ENCODE measurements at regions not wholly inside any gene's neighbourhood (a gene's known extent, or its start where the extent isn't known, plus 50 kb on each side); places are given as distances from the start of the nearest gene placed in this dataset.

DNA sequence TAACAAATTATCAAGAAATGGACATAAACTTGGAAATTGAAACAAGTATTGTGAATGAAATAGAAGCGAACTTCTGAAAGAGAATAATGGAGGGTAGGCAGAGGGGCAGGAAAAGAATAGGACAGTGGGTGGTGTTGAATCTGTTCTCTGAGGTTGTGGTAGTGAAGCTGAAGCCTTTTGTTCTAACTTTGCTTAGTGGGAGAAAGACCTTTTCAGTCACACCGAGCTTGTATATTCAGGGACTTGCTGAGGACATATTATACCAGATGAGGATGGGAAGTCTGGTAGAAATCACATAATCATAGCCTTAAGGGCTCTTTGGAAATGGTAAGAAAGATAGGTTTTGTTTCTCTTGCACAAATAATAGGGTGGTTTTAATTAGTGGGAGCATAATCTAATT, 115.4 kb upstream of the NDST4 start:
- Histone ChIP-seq H3K27ac (no peak overlapping the region), H3K9me3 (no peaks in the 10 kb centered on the region), H3K27me3 (no peaks in the 10 kb centered on the region), H3K4me1 (no peaks in the 10 kb centered on the region), H3K4me3 (no peak overlapping the region), H3K36me3 (no peaks in the 10 kb centered on the region)
- TF ChIP-seq, protein P1, sequence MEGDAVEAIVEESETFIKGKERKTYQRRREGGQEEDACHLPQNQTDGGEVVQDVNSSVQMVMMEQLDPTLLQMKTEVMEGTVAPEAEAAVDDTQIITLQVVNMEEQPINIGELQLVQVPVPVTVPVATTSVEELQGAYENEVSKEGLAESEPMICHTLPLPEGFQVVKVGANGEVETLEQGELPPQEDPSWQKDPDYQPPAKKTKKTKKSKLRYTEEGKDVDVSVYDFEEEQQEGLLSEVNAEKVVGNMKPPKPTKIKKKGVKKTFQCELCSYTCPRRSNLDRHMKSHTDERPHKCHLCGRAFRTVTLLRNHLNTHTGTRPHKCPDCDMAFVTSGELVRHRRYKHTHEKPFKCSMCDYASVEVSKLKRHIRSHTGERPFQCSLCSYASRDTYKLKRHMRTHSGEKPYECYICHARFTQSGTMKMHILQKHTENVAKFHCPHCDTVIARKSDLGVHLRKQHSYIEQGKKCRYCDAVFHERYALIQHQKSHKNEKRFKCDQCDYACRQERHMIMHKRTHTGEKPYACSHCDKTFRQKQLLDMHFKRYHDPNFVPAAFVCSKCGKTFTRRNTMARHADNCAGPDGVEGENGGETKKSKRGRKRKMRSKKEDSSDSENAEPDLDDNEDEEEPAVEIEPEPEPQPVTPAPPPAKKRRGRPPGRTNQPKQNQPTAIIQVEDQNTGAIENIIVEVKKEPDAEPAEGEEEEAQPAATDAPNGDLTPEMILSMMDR (IDR thresholded peaks at IDR 0.05): no peak
- TF ChIP-seq POLR2A (IDR thresholded peaks at IDR 0.05): no peak
- TF ChIP-seq POLR2AphosphoS5 (IDR thresholded peaks at IDR 0.05; ENCODE audit: insufficient read depth in 1 of 2, low read depth in 1 of 2): no peak
- intact Hi-C loops (cut with DNase I): no loop called here
- no peak for DNase-seq (ENCODE audit: extremely low spot score in 2 of 2)

DNA sequence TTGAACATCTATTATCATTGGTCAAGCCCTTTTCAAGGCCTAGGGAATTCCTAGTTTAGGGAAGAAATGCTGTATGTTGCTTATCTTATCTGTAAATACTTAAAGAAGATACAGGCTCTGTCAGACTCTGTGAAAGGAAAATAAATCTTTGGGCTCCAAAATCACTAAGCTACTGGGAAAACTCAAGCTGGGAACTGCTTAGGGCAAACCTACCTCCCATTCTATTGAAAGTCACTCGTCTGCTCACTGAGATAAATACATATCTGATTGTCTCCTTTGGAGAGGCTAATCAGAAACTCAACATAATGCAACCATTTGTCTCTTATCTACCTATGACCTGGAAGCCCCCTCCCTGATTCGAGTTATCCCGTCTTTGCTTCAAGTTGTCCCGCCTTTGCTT, 108.6 kb upstream of the NDST4 start:
- TF ChIP-seq POLR2A (IDR thresholded peaks at IDR 0.05): no peak
- TF ChIP-seq POLR2AphosphoS5 (IDR thresholded peaks at IDR 0.05; ENCODE audit: insufficient read depth in 1 of 2, low read depth in 1 of 2): no peak
- TF ChIP-seq, protein P1 (IDR thresholded peaks at IDR 0.05): no peak
- Histone ChIP-seq H3K36me3 (no peaks in the 10 kb centered on the region), H3K4me3 (no peak overlapping the region), H3K9me3 (no peaks in the 10 kb centered on the region), H3K27me3 (no peaks in the 10 kb centered on the region), H3K4me1 (no peaks in the 10 kb centered on the region), H3K27ac (no peak overlapping the region)
- no peak for DNase-seq (ENCODE audit: extremely low spot score in 2 of 2)
- intact Hi-C loops (cut with DNase I): no loop called here

DNA sequence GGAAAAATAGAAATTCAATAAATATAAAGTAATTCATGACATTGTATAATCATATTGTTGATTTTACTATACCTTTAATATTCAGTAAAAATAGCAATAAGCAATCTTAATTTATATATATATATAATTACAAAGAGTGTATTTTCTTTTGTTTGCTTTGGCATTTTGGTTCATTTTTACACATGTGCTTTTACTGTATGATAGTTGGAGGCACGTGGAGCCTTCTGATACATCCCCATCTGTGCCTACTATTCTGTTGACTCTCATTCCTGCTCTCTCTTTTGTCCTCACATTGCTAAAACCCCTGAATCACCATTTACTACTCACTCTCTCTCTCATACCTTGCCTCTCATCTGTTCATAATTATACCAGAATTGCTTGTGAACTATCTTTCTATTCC, 106.4 kb upstream of the NDST4 start:
- DNase-seq (ENCODE audit: extremely low spot score in 2 of 2): no peak
- Histone ChIP-seq H3K4me1 (no peaks in the 10 kb centered on the region), H3K27me3 (no peaks in the 10 kb centered on the region), H3K27ac (no peak overlapping the region), H3K4me3 (no peak overlapping the region), H3K9me3 (no peaks in the 10 kb centered on the region), H3K36me3 (no peaks in the 10 kb centered on the region)
- TF ChIP-seq POLR2AphosphoS5 (IDR thresholded peaks at IDR 0.05; ENCODE audit: insufficient read depth in 1 of 2, low read depth in 1 of 2) (no peak), POLR2A (IDR thresholded peaks at IDR 0.05) (no peak)
- TF ChIP-seq, protein P1 (IDR thresholded peaks at IDR 0.05): no peak
- intact Hi-C loops (cut with DNase I): no loop called here

DNA sequence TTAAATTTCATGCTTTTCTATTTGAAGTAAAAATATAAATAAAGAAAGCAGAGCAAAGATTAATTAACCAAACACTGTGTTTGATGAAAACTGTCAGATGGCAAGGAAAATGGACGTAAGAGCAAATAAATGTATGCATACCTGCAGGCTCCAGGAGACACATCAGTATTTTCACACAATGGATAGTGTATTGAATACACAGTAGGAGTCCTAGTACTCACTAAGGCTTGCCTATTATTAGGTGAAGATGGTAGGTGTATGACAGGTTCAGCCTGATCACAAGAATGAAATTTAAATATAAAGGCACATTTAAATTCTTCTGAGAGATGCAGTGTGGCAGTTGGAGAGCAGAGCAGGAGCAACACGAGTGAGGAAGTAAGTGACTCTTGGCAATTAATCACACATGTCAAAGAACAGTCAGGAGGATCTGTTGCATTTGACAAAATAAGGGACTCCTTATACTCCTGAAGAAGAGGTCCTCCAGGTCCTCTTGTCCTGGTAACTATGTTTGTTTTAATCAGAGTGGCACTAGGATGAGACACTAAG, 106.0 kb upstream of the NDST4 start:
- Histone ChIP-seq H3K4me3 (no peak overlapping the region), H3K27me3 (no peaks in the 10 kb centered on the region), H3K4me1 (no peaks in the 10 kb centered on the region), H3K27ac (no peak overlapping the region), H3K36me3 (no peaks in the 10 kb centered on the region), H3K9me3 (no peaks in the 10 kb centered on the region)
- DNase-seq (ENCODE audit: extremely low spot score in 2 of 2): no peak
- intact Hi-C loops (cut with DNase I): no loop called here
- TF ChIP-seq POLR2AphosphoS5 (IDR thresholded peaks at IDR 0.05; ENCODE audit: insufficient read depth in 1 of 2, low read depth in 1 of 2): no peak
- TF ChIP-seq, protein P1 (IDR thresholded peaks at IDR 0.05): no peak
- no peak for TF ChIP-seq POLR2A (IDR thresholded peaks at IDR 0.05)

DNA sequence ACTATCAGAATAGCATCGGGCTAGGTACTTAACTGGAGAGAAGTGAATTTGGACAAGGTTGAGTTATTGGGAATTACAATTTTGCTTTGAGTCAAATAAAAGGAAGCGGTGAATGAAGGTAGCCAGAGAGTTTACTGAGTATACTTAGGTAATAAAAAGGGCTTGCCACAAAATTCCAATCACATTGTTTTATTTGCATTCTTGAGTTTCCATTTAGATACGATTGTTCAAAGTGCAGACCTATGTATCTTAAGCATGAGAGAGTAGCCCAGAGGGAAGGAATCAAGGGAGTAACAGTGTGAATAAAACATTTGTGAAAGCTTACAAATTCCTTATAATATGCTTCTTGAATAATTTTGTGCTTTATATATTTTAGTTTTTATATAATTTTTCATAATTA, 102.5 kb upstream of the NDST4 start:
- Histone ChIP-seq H3K27ac (no peak overlapping the region), H3K4me1 (no peaks in the 10 kb centered on the region), H3K9me3 (no peaks in the 10 kb centered on the region), H3K36me3 (no peaks in the 10 kb centered on the region), H3K4me3 (no peak overlapping the region), H3K27me3 (no peaks in the 10 kb centered on the region)
- DNase-seq (ENCODE audit: extremely low spot score in 2 of 2): no peak
- TF ChIP-seq POLR2AphosphoS5 (IDR thresholded peaks at IDR 0.05; ENCODE audit: insufficient read depth in 1 of 2, low read depth in 1 of 2) (no peak), POLR2A (IDR thresholded peaks at IDR 0.05) (no peak)
- TF ChIP-seq, protein P1 (IDR thresholded peaks at IDR 0.05): no peak
- intact Hi-C loops (cut with DNase I): no loop called here

Measured in vagina (tissue), 2 donors.